PC-9 (cell line): ENCODE measurements at regions not wholly inside any gene's neighbourhood (a gene's known extent, or its start where the extent isn't known, plus 50 kb on each side); places are given as distances from the start of the nearest gene placed in this dataset.

Source experiments
- BruUV-seq: library from RNA; stranded (reverse); fragments of 400-500 nt; replicated peaks from 2 replicates; lab custom pipeline; 2021; lab: Mats Ljungman, UMichigan
- CTCF ChIA-PET: fragments of 300-600 bp; sonication (Branson Sonifier 250); formaldehyde crosslinking; loops from one replicate; lab custom pipeline; 2022; ENCODE audit warnings: antibody characterized with exemption; lab: Charles Lee
- POLR2A ChIA-PET: fragments of 300-600 bp; sonication (Branson Sonifier 250); formaldehyde crosslinking; loops from one replicate; lab custom pipeline; 2022; ENCODE audit warnings: antibody characterized with exemption; ENCODE audit not compliant: unreplicated experiment; lab: Charles Lee
- DNase-seq, 2 experiments: peaks; one replicate each; pipeline versions ENCODE4 v3.0.0 to v3.0.0-alpha.2; 2015 to 2022; ENCODE audit warnings: mixed read lengths in 1 of 2
- H2AFZ ChIP-seq: fragments of 200-600 bp; sonication (generic); 2 replicates; pipeline ENCODE4 v1.8.1; 2017; ENCODE audit warnings: antibody characterized with exemption
- H3F3A ChIP-seq: fragments of 200-600 bp; sonication (generic); 2 replicates; pipeline ENCODE4 v1.8.1; 2017; ENCODE audit warnings: antibody characterized with exemption, mild to moderate bottlenecking, low read depth; ENCODE audit not compliant: insufficient read depth
- H3K27ac ChIP-seq: fragments of 200-600 bp; sonication (generic); 2 replicates; pipeline ENCODE4 v1.6.1; 2016; ENCODE audit warnings: mixed run types
- H3K27me3 ChIP-seq: fragments of 200-600 bp; sonication (generic); 2 replicates; pipeline ENCODE4 v1.6.1; 2016; ENCODE audit warnings: low read depth, mixed run types; ENCODE audit not compliant: insufficient read depth
- H3K36me3 ChIP-seq: fragments of 200-600 bp; sonication (generic); 2 replicates; pipeline ENCODE4 v1.6.1; 2016; ENCODE audit warnings: low read depth, mixed run types
- H3K4me1 ChIP-seq: fragments of 200-600 bp; sonication (generic); replicated peaks from 2 replicates; pipeline ENCODE4 v1.6.1; 2016; ENCODE audit warnings: mixed run types; ENCODE audit not compliant: insufficient read depth
- H3K4me2 ChIP-seq: fragments of 200-600 bp; sonication (generic); 2 replicates; pipeline ENCODE4 v1.6.1; 2017; ENCODE audit warnings: mixed run types
- H3K4me3 ChIP-seq: fragments of 200-600 bp; sonication (generic); 2 replicates; pipeline ENCODE4 v1.6.1; 2016; ENCODE audit warnings: mixed run types
- H3K79me2 ChIP-seq: fragments of 200-600 bp; sonication (generic); 2 replicates; pipeline ENCODE4 v1.6.1; 2017; ENCODE audit warnings: low read depth, mixed run types
- H3K9me2 ChIP-seq: fragments of 200-600 bp; sonication (generic); 2 replicates; pipeline ENCODE4 v1.8.1; 2017; ENCODE audit warnings: mild to moderate bottlenecking; ENCODE audit not compliant: insufficient read depth
- H3K9me3 ChIP-seq: fragments of 200-600 bp; sonication (generic); 2 replicates; pipeline ENCODE4 v1.8.1; 2016; ENCODE audit warnings: low read depth; ENCODE audit not compliant: insufficient read depth
- H4K20me1 ChIP-seq: fragments of 200-600 bp; sonication (generic); 2 replicates; pipeline ENCODE4 v1.8.1; 2017; ENCODE audit not compliant: insufficient read depth
- EZH2 ChIP-seq: fragments of 200-600 bp; sonication (generic); IDR thresholded peaks from 2 replicates; pipeline ENCODE4 v1.8.0; 2017; ENCODE audit warnings: antibody characterized with exemption, low read depth
- intact Hi-C: fragments of 100-400 bp; cut with micrococcal nuclease; formaldehyde crosslinking; loops from one replicate; pipeline ENCODE4 v1.10.0; 2022; ENCODE audit not compliant: unreplicated experiment
- TF ChIP-seq, protein P1 (sequence below): fragments of 200-600 bp; sonication (generic); conservative IDR thresholded peaks from 2 replicates; pipeline ENCODE4 v1.6.1; 2017; ENCODE audit warnings: mixed run types, antibody characterized with exemption, mild to moderate bottlenecking, moderate library complexity

DNA sequence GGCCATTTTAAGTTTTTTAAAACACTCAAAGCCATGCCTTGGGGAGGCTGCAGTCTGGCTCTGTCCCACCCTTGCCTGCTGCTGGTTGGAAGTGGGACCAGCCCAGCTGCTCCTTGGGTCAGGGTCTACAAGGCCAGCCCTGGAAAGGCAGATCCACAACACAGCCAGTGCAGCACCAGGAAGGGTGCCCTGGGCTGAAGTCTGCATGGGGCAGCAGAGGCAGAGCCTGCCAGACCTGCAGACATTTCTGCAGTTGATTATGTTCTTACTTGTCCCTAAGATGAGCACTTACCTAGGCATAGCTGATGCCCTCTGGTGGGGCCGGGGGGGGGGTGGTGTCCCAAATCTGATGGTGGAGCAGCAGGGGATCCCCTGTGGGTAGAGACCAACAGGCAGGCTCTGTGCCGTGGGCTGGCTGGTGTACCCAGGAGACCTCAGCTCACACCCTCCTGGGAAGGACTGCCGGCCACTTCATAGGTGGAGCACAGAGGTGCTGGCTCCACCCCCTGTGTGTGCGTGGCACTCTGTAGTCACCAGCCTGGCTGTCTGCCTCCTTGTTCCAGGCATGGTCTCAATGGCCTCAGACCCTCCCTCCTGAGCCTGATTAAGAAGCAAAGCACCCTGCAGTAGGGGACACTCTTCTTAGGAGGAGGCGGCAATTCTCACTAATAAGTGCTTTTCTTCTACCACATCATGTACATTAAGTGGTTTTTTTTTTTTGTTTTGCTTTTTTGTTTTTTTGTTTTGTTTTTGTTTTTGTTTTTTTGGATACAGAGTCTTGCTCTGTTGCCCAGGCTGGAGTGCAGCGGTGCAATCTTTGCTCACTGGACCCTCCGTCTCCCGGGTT is 97.4 kb upstream of the KLF13 start:
- Histone ChIP-seq H3F3A (no peaks in the 10 kb centered on the region), H3K4me1 (no peaks in the 10 kb centered on the region), H3K4me2 (no peak overlapping the region), H3K9me3 (no peaks in the 10 kb centered on the region), H2AFZ (no peak overlapping the region), H3K36me3 (no peaks in the 10 kb centered on the region), H3K4me3 (no peak overlapping the region), H3K27ac (no peak overlapping the region), H3K27me3 (peaks cover 19% of the 10 kb centered on the region), H3K9me2 (no peaks in the 10 kb centered on the region), H3K79me2 (no peaks in the 10 kb centered on the region), H4K20me1 (no peaks in the 10 kb centered on the region)
- ChIA-PET POLR2A (no interaction called here), CTCF (no interaction called here)
- no peak for DNase-seq
- no TSS peak for BruUV-seq
- intact Hi-C loops = no loop called here
- no peak for TF ChIP-seq EZH2
- TF ChIP-seq, protein P1, sequence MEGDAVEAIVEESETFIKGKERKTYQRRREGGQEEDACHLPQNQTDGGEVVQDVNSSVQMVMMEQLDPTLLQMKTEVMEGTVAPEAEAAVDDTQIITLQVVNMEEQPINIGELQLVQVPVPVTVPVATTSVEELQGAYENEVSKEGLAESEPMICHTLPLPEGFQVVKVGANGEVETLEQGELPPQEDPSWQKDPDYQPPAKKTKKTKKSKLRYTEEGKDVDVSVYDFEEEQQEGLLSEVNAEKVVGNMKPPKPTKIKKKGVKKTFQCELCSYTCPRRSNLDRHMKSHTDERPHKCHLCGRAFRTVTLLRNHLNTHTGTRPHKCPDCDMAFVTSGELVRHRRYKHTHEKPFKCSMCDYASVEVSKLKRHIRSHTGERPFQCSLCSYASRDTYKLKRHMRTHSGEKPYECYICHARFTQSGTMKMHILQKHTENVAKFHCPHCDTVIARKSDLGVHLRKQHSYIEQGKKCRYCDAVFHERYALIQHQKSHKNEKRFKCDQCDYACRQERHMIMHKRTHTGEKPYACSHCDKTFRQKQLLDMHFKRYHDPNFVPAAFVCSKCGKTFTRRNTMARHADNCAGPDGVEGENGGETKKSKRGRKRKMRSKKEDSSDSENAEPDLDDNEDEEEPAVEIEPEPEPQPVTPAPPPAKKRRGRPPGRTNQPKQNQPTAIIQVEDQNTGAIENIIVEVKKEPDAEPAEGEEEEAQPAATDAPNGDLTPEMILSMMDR = no peak

DNA sequence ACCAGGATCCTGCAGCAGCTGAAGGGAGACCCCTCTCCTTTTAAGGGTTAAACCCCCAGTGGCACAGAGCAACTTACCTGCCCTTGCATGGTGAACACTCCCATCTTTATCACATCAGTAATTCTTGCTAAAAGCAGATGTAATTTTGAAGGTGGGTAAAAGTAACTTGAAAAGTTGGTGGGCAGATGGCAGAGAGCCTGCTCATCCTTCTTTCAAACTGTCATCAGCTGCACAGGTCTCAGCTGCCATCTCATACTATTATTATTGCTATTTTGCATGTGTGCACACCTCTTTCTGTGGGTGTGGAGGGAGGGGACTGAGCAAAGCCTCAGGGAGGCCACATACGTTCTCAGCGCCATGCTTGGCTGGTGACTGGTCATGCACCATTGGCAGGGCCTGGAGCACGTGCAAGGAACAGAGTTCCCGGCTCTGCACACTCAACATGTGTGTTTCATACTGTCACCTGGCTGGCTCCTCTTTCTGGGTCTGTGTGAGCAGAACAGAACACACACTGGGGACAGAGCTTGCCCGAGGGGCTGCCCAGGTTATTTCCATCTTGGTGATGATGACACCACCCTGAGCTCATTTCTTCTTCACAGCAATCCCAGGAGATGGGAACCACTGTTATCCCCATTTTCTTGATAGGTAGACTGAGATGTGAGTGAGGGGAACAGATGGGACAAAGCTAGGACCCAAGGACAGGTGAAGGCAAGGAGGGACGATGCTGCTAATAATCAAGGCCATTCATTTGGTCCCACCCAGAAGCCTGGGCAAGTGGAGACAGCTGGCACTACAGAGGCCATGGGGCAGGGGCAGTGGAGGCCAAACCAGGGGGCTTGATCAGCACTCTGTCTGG is 95.8 kb upstream of the KLF13 start:
- H3K4me3 ChIP-seq = no peak overlapping the region
- intact Hi-C loops = no loop called here
- no peaks in the 10 kb centered on the region for H4K20me1 ChIP-seq
- no peak for TF ChIP-seq EZH2
- TF ChIP-seq, protein P1 = no peak
- H3K4me2 ChIP-seq = no peak overlapping the region
- no peak overlapping the region for H3K27ac ChIP-seq
- H3K79me2 ChIP-seq = no peaks in the 10 kb centered on the region
- no peak for DNase-seq
- H3F3A ChIP-seq = no peaks in the 10 kb centered on the region
- no TSS peak for BruUV-seq
- peaks cover 13% of the 10 kb centered on the region for H3K27me3 ChIP-seq
- H3K9me3 ChIP-seq = no peaks in the 10 kb centered on the region
- no peaks in the 10 kb centered on the region for H3K4me1 ChIP-seq
- ChIA-PET POLR2A (no interaction called here), CTCF (no interaction called here)
- no peaks in the 10 kb centered on the region for H3K36me3 ChIP-seq
- no peak overlapping the region for H2AFZ ChIP-seq
- no peaks in the 10 kb centered on the region for H3K9me2 ChIP-seq

GRCh38 chr15:31234815-31235214 is 91.8 kb upstream of the KLF13 start:
- TF ChIP-seq, protein P1 = no peak
- TF ChIP-seq EZH2 = no peak
- Histone ChIP-seq H3K79me2 (no peaks in the 10 kb centered on the region), H3K4me1 (no peaks in the 10 kb centered on the region), H3K9me2 (no peaks in the 10 kb centered on the region), H3K27ac (no peak overlapping the region), H3K9me3 (no peaks in the 10 kb centered on the region), H3K36me3 (no peaks in the 10 kb centered on the region), H2AFZ (no peak overlapping the region), H3K4me2 (no peak overlapping the region), H3K4me3 (no peak overlapping the region), H3K27me3 (peaks cover 17% of the 10 kb centered on the region; the same call in 1 of the 2 replicates), H4K20me1 (no peaks in the 10 kb centered on the region), H3F3A (no peaks in the 10 kb centered on the region)
- POLR2A ChIA-PET = no interaction called here
- BruUV-seq = no TSS peak
- CTCF ChIA-PET = no interaction called here
- DNase-seq = no peak
- intact Hi-C loops = no loop called here
